GM12878 (cell line): ENCODE measurements at regions not wholly inside any gene's neighbourhood (a gene's known extent, or its start where the extent isn't known, plus 50 kb on each side); places are given as distances from the start of the nearest gene placed in this dataset.
"Not testable (repeated sequence)": the region's sequence is repeated elsewhere in the genome, so short reads cannot be mapped to it uniquely, and the experiment has no call there.

Experiments
- ATAC-seq: fragments of 200-7000 bp; cut with Tn5 transposase; 3 replicates; pipeline ENCODE4 v1.9.1; 2020; ENCODE audit warnings: mild to moderate bottlenecking, moderate library complexity
- BruUV-seq: library from RNA; stranded (reverse); fragments of 400-500 nt; replicated peaks from 2 replicates; lab custom pipeline; 2021; lab: Mats Ljungman, UMichigan
- CTCF ChIA-PET: fragments of 300-600 bp; sonication (Branson Sonifier 250); formaldehyde crosslinking; extraction: SDS; loops from one replicate; lab custom pipeline; 2021; ENCODE audit warnings: inconsistent platforms; lab: Yijun Ruan, JAX
- POLR2A ChIA-PET: fragments of 350-600 bp; formaldehyde crosslinking; extraction: SDS; loops from one replicate; lab custom pipeline; 2021; ENCODE audit warnings: inconsistent platforms; lab: Charles Lee
- RAD21 ChIA-PET: fragments of 300-600 bp; sonication (Branson Sonifier 250); formaldehyde crosslinking; loops from one replicate; lab custom pipeline; 2023; ENCODE audit warnings: antibody characterized with exemption; ENCODE audit not compliant: unreplicated experiment; lab: Charles Lee
- SMC1A ChIA-PET: fragments of 300-600 bp; sonication (Branson Sonifier 250); formaldehyde crosslinking; loops from one replicate; lab custom pipeline; 2023; ENCODE audit not compliant: unreplicated experiment, uncharacterized antibody; lab: Charles Lee
- DNase-seq: peaks from one replicate; pipeline ENCODE4 v3.0.0-alpha.2; 2011; ENCODE audit warnings: low read depth, low spot score
- FAIRE-seq: peaks from 3 replicates; lab custom pipeline; 2011; peaks lifted over from hg19 to GRCh38; lab: Jason Lieb, UNC
- H2AFZ ChIP-seq: 2 replicates; pipeline ENCODE4 v1.6.0; 2011; ENCODE audit warnings: low read depth, low read length, control low read depth; ENCODE audit not compliant: control insufficient read depth
- H3K27ac ChIP-seq: 2 replicates; pipeline ENCODE4 v1.5.1; 2011; ENCODE audit warnings: control low read depth; ENCODE audit not compliant: control insufficient read depth, insufficient read depth
- H3K27me3 ChIP-seq, 2 experiments: replicated peaks in 1 of 2; 2 replicates each; pipeline versions ENCODE4 v1.6.0 to v1.6.1; 2011; ENCODE audit warnings: low read length in 1 of 2; ENCODE audit not compliant: control insufficient read depth in 2 of 2, insufficient read depth in 2 of 2
- H3K36me3 ChIP-seq, 2 experiments: 2 replicates each; pipeline ENCODE4 v1.5.1; 2011; ENCODE audit warnings: low read length in 1 of 2; ENCODE audit not compliant: control insufficient read depth in 2 of 2, insufficient read depth in 2 of 2
- H3K4me1 ChIP-seq: 2 replicates; pipeline ENCODE4 v1.6.1; 2011; ENCODE audit warnings: mild to moderate bottlenecking, low read length, moderate library complexity, mixed read lengths; ENCODE audit not compliant: control insufficient read depth, insufficient read depth
- H3K4me2 ChIP-seq: 2 replicates; pipeline ENCODE4 v1.6.0; 2011; ENCODE audit warnings: control low read depth; ENCODE audit not compliant: control insufficient read depth, insufficient read depth
- H3K4me3 ChIP-seq: fragments of 200-600 bp; sonication (generic); 2 replicates; pipeline ENCODE4 v1.5.1; 2016
- H3K79me2 ChIP-seq: 2 replicates; pipeline ENCODE4 v1.6.0; 2011; ENCODE audit warnings: low read length; ENCODE audit not compliant: control insufficient read depth, insufficient read depth
- H3K9ac ChIP-seq: 2 replicates; pipeline ENCODE4 v1.8.0; 2011; ENCODE audit warnings: low read length, control low read depth, mixed read lengths; ENCODE audit not compliant: control insufficient read depth, insufficient read depth
- H3K9me3 ChIP-seq: replicated peaks from 3 replicates; pipeline ENCODE4 v1.5.1; 2011; ENCODE audit warnings: mild to moderate bottlenecking, low read length; ENCODE audit not compliant: control insufficient read depth, insufficient read depth
- H4K20me1 ChIP-seq: 2 replicates; pipeline ENCODE4 v1.6.0; 2011; ENCODE audit not compliant: control insufficient read depth, insufficient read depth
- CEBPB ChIP-seq, 2 experiments: fragments of 150-350 bp in 1 of 2; IDR thresholded peaks; 2 replicates each; pipeline ENCODE4 v1.6.1; 2012 to 2014; ENCODE audit warnings: low read depth in 2 of 2, low read length in 2 of 2, borderline replicate concordance in 1 of 2, inconsistent platforms in 1 of 2
- CREB1 ChIP-seq: IDR thresholded peaks from 2 replicates; pipeline ENCODE4 v1.6.1; 2012; ENCODE audit warnings: low read depth, mild to moderate bottlenecking, inconsistent platforms
- MAX ChIP-seq: IDR thresholded peaks from 2 replicates; pipeline ENCODE4 v1.6.1; 2012; ENCODE audit warnings: low read depth, low read length, improper control_type of control experiment
- MXI1 ChIP-seq: fragments of 150-350 bp; IDR thresholded peaks from 2 replicates; pipeline ENCODE4 v1.6.1; 2011; ENCODE audit warnings: low read depth, mild to moderate bottlenecking, inconsistent platforms, low read length, improper control_type of control experiment
- TCF7 ChIP-seq: IDR thresholded peaks from 2 replicates; pipeline ENCODE4 v1.6.1; 2014; ENCODE audit warnings: antibody characterized with exemption, borderline replicate concordance
- WGBS: methylation state at CpG from one replicate; pipeline ENCODE4 v1.1.6; 2016; ENCODE audit warnings: low lambda C conversion rate; ENCODE audit not compliant: insufficient replicate concordance, insufficient coverage; ENCODE audit errors: missing lambda C conversion rate; 5-methylcytosine and 5-hydroxymethylcytosine counted together
- in situ Hi-C: fragments of 300-500 bp; cut with MboI; formaldehyde crosslinking; loops from 9 replicates; pipeline ENCODE4 v1.14.3; 2018; ENCODE audit warnings: mixed read lengths
- intact Hi-C: fragments of 100-400 bp; cut with micrococcal nuclease; formaldehyde crosslinking; loops from one replicate; pipeline ENCODE4 v1.14.2; 2022; ENCODE audit not compliant: unreplicated experiment

DNA sequence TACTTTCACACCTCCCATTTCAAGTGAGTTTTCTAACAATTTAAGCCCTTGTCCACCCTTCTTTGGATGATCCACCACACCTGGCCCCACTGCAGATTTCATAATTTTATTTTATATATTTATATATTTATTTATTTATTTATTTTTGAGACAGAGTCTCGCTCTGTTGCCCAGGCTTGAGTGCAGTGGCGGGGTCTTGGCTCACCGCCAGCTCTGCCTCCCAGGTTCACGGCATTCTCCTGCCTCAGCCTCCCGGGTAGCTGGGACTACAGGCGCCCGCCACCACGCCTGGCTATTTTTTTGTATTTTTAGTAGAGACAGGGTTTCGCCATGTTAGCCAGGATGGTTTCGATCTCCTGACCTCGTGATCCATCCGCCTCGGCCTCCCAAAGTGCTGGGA is 52.8 kb upstream of the ZNF532 start:
- H3K79me2 ChIP-seq, CTCF ChIA-PET, BruUV-seq, H2AFZ ChIP-seq, in situ Hi-C loops, H3K4me1 ChIP-seq, ATAC-seq, intact Hi-C loops, H3K4me3 ChIP-seq, H3K36me3 ChIP-seq, H3K4me2 ChIP-seq, POLR2A ChIA-PET, DNase-seq, H3K9ac ChIP-seq, H4K20me1 ChIP-seq, FAIRE-seq, RAD21 ChIA-PET, H3K27me3 ChIP-seq, H3K27ac ChIP-seq: not testable (repeated sequence)
- SMC1A ChIA-PET, result interaction anchor here (1.0 kb wide), 1 partner anchor 55 kb away, joined by 3 read pairs; no protein-coding TSS in a partner anchor
- WGBS, result 57% methylated on average over 13 of the region's 13 CpGs
- peaks cover 15% of the 10 kb centered on the region for H3K9me3 ChIP-seq

DNA sequence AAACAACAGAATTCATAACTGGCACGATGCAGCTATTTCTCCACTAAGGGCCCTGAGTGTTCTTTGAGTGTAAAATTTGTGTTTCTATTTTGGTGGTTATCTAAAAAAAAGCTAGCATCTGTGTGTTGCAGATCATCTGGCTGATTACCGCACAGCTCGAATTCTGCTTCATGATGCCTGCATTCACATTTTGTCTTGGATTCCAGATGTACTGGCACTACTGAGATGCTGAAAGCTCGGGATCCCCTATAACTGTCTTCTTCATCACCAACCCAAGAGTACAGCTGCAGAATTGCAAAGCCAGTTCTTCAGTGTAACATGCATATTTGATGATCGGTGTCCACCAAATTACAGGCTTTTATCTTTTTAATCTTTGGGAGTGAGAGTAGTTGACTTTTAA is 51.6 kb upstream of the ZNF532 start:
- H3K27me3 ChIP-seq, result no peaks in the 10 kb centered on the region
- H3K36me3 ChIP-seq, result no peaks in the 10 kb centered on the region
- POLR2A ChIA-PET, result interaction anchor here (1.0 kb wide), 1 partner anchor 258 kb away, joined by 4 read pairs; no protein-coding TSS in a partner anchor
- no peak overlapping the region for H3K4me2 ChIP-seq
- FAIRE-seq (no peak), ATAC-seq (no peak), DNase-seq (no peak)
- H3K4me1 ChIP-seq, result no peaks in the 10 kb centered on the region
- CTCF ChIA-PET, result no interaction called here
- no peak overlapping the region for H2AFZ ChIP-seq
- peaks cover 15% of the 10 kb centered on the region for H3K9me3 ChIP-seq
- RAD21 ChIA-PET, result no interaction called here
- WGBS, result 46% methylated on average over 5 of the region's 5 CpGs
- no peak overlapping the region for H3K4me3 ChIP-seq
- intact Hi-C loops (no loop called here), in situ Hi-C loops (no loop called here)
- no TSS peak for BruUV-seq
- no peak overlapping the region for H3K9ac ChIP-seq
- no peaks in the 10 kb centered on the region for H4K20me1 ChIP-seq
- no peaks in the 10 kb centered on the region for H3K79me2 ChIP-seq
- no peak for TF ChIP-seq CEBPB (IDR thresholded peaks at IDR 0.05; ENCODE audit: borderline replicate concordance in 1 of 2, low read depth in 2 of 2, low read length in 2 of 2)
- TF ChIP-seq MXI1, result no peak
- no peak for TF ChIP-seq MAX
- no peak for TF ChIP-seq TCF7
- no peak for TF ChIP-seq CREB1
- H3K27ac ChIP-seq, result no peak overlapping the region
- SMC1A ChIA-PET, result interaction anchor here (0.7 to 1.3 kb wide), 3 partner anchors 21 to 242 kb away, joined by 3 read pairs; no protein-coding TSS in a partner anchor
